ENCODE measurements at regions not wholly inside any gene's neighbourhood (a gene's known extent, or its start where the extent isn't known, plus 50 kb on each side); places are given as distances from the start of the nearest gene placed in this dataset.
"Not testable (repeated sequence)": the region's sequence is repeated elsewhere in the genome, so short reads cannot be mapped to it uniquely, and the experiment has no call there.

- DNase-seq (ENCODE audit: low read depth) = no peak
Observed at GRCh38 chr19:5290336-5291262, 50.0 kb downstream of the PTPRS start.

GRCh38 chr19:5289060-5289990 is 51.3 kb downstream of the PTPRS start:
- no peak for DNase-seq (ENCODE audit: low read depth)

DNA sequence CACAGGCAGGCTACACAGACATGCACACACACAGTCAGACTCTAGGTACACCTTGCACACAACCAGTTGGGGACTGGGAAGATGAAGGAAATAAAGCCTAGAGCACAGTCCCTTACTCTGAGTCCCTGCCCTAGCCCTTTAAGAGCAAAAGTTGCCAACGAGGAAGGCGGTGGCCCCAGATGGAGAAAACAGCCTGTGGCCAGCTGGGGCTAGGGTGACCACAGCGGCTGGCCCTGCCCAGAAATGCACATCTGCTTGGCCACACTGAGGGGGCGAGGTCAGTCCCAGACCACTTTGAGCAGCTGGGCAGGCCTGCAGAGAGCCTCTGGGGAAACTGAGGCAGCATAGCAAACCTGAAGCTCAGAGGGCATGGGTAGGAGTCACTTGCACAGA is 52.3 kb downstream of the PTPRS start:
- no peak for DNase-seq (ENCODE audit: low read depth)

DNA sequence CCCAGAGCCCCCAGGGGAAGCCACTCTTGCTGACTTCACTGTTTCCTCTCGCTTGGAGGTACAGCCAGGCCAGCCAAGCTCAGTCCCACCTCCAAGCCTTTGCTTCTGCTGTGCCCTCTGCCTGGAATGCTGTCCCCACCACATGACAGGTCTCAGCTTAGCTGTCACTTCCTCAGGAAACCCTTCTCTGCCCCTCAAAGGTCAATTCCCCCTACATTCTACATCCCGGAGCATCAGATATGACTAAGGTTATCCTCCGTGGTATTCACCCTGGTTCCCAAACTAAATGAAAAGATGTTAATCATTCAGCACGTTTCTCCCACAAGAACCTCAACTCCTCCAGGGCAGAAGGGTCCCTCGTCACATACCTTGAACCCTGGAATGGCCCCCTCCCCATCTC is 53.5 kb downstream of the PTPRS start:
- no peak for DNase-seq (ENCODE audit: low read depth)

- no peak for DNase-seq (ENCODE audit: low read depth)
Observed at GRCh38 chr19:5286465-5287029, 54.1 kb downstream of the PTPRS start.

DNA sequence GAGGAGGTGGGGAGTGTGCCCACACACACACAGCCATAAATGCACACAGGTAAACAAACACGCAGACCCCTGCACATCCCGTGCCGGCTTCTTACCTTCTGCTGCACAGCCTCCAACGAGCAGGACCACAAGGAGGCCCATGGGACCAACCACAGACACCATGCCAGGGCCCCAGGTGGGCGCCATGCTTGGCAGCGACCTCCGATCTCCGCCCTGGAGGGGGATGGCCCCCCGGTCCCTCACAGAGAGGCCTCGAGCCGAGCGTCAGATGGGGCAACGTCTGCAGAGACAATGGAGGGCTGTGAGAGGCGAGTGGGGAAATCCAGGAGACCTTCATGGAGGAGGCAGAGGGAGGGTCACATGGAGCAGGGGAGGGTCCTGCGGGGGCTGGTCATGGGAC is 54.7 kb downstream of the PTPRS start:
- no peak for DNase-seq (ENCODE audit: low read depth)

DNA sequence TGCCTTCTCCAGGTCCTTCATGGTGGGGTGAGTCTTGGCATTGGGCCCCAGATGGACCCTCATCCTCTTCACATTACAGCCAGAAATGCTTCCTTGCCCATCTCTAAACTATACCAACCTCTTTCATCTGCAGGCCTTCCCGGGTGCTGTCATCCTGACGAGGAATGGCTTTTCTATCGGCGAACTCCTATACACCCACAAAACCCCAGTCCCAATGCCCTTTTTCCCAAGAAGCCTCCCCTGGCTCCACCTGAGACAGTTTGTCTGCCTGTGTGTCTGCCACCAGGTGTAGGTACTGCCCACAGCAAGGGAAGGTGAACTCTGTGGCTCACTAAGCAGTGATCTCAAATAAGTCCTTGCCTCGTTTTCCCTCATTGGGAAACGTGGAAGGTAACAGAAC is 55.3 kb downstream of the PTPRS start:
- no peak for DNase-seq (ENCODE audit: low read depth)

- no peak for DNase-seq (ENCODE audit: low read depth)
Observed at GRCh38 chr19:5282901-5283300, 57.7 kb downstream of the PTPRS start.

GRCh38 chr19:5281588-5281987 is 59.0 kb downstream of the PTPRS start:
- DNase-seq (ENCODE audit: low read depth) = no peak

DNA sequence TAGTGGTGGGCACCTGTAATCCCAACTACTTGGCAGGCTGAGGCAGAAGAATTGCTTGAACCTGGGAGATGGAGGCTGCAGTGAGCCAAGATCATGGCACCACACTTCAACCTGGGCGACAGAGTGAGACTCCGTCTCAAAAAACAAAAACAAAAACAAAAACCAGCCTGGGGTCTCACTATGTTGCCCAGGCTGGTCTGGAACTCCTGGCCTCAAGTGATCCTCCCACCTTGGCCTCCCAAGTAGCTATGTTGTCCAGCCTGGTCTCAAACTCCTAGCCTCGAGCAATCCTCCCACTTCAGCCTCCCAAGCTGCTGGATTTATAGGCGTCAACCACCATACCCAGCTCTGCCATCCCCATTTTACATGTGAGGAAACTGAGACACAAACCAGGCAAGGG is 64.9 kb downstream of the PTPRS start:
- not testable (repeated sequence) for DNase-seq (ENCODE audit: low read depth)

DNA sequence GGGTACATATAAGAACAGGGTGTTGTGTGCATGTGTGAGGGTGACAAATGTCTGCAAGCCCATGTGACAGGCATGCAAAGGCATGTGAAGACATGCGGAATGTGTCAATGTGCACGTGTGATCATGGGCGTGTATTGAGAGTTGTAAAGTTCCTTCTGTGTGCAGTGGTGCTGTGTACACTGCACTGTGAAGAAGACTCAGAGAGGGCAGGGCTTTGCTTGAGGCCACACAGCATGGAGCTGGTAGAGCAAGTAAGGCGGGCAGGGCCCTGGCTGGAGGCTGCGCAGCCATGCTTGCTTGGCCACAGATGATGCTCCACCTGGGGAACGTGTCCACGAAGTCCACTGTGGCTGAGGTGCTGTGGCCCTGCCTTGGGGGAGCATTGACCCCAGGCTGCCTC is 66.8 kb downstream of the PTPRS start:
- DNase-seq (ENCODE audit: low read depth) = no peak

DNA sequence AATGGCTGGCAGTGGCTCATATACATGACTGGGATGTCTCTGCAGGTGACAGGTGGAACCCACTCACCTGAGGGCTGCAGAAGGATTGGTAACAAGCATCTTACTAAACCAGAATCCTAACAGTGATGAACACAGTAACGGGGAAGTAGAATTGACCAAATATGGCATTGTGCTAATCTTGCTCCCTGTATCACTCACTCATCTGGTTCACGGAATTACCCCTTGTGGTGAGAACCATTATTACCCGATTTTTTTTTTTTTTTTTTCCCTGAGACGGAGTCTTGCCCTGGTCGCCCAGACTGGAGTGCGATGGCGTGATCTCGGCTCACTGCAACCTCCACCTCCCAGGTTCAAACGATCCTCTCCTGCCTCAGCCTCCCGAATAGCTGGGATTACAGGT is 69.5 kb downstream of the PTPRS start:
- no peak for DNase-seq (ENCODE audit: low read depth)

- DNase-seq (ENCODE audit: low read depth) = no peak
Observed at GRCh38 chr19:5269926-5270325, 70.7 kb downstream of the PTPRS start.

DNA sequence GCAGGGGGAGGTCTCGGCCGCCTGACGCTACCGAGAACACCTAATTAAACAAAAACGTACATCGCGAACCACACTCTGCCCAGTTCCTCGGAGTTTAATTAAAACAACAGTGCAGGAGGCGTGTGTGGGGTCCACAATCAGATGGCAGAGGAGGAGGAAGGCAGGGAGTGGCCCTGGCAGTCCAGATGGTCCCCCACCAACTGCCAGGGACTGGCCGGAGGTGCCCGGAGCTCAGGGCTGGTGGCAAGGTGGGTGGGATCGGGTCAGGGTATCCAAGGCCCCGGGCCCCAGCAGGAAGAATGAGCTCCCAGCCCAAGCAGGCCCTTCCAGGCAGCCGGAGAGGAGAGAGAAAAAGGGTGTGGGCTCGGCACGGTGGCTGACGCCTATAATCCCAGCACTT is 71.3 kb downstream of the PTPRS start:
- DNase-seq (ENCODE audit: low read depth) = no peak

DNA sequence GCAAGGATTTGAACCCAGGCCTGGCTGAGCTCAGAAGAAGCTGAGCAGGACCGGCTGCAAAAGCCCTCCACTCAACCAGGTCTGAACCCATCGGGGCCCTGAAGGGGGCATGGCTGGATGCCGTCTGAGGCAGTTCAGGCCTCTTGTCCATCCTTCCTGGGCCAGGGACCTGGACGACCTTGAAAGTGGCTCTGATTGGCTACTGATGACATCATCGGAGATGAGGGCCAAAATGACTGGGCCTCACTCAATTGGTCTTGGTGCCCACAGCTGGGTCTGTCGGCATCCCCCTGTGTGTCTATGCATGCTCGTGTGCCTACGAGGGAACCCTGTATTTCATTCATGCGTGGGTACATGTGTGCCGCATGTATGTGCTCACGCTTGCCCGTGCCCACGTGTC is 71.8 kb downstream of the PTPRS start:
- DNase-seq (ENCODE audit: low read depth) = no peak

DNA sequence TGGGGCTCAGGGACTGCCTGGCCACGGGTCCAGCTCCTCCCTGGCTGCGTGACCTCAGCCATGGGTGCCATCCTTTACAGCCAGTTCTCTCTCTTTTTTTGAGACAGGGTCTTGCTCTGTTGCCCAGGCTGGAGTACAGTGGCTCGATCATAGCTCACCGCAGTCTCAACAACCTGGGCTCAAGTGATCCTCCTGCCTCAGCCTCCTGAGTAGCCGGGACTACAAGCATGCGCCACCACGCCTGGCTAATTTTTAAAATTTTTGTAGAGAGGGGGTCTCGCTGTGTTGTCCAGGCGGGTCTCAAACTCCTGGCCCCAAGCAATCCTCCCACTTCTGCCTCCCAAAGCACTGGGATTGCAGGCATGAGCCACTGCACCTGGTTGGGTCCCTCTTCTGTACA is 75.4 kb downstream of the PTPRS start:
- no peak for DNase-seq (ENCODE audit: low read depth)

GRCh38 chr19:5264453-5264852 is 76.2 kb downstream of the PTPRS start:
- no peak for DNase-seq (ENCODE audit: low read depth)

- no peak for DNase-seq (ENCODE audit: low read depth)
Observed at GRCh38 chr19:5263615-5264014, 77.0 kb downstream of the PTPRS start.

DNA sequence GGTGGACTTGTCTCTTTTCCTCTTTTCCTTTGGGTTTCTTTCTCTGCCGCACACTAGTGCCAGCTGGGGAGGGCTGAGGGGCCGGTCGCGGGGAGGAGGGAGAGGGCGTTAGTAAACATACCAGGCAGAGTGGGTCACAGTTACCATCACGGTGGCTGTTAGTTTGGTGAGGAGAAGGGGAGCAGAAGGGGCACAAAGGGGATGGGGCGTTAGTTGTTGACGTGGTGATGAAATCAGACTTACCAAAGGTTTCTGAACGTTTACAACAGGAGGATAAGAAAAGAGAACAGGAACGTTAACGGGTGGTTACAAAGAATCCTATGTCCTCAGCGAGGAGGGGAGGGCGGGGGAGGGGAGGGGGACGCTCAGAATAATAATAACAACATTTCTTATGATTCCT is 77.9 kb downstream of the PTPRS start:
- no peak for DNase-seq (ENCODE audit: low read depth)

- DNase-seq (ENCODE audit: low read depth) = no peak
Observed at GRCh38 chr19:5261156-5261890, 79.3 kb downstream of the PTPRS start.

DNA sequence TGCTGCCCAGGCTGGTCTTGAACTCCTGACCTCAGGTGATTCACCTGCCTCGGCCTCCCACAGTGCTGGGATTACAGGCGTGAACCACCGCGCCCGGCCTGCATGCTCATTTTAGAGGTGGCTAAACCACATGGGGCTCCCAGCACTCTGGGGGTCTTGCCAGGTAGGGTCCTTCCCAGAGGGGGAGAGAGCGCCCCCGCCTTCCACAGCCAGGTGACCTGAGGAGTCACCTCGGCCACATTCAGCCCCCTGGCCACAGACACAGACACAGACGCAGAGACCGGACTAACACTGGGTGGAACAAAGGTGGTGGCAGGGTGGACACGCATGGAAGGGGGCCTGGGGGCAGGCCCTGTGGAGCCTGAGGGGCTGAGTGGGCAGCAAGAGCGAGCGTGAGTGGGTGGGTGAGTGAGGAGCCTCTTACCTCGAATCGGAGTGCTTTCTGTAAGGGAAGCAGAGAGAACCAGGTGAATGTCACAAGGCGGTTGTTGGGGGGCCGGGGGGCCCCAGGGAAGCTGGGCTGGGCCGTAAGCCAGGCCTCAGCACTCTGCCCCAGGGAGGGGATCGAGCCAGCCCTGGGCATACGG is 80.1 kb downstream of the PTPRS start:
- DNase-seq (ENCODE audit: low read depth) = no peak

GRCh38 chr19:5259750-5260149 is 80.9 kb downstream of the PTPRS start:
- DNase-seq (ENCODE audit: low read depth) = no peak

Measured in activated T-cell treated with anti-CD3 and anti-CD28 coated beads for 24 hours (primary cell).